GM18502 (cell line): ENCODE measurements at regions not wholly inside any gene's neighbourhood (a gene's known extent, or its start where the extent isn't known, plus 50 kb on each side); places are given as distances from the start of the nearest gene placed in this dataset.

Source experiments
- ATAC-seq: cut with Tn5 transposase; IDR thresholded peaks from one replicate; pipeline ENCODE4 v1.9.1; 2021; ENCODE audit warnings: mild to moderate bottlenecking; ENCODE audit not compliant: unreplicated experiment, poor library complexity

- no peak for ATAC-seq
These were observed 132.1 kb downstream of the RHOU start for GRCh38 chr1:228867108-228867950.

- ATAC-seq, result no peak
These were observed 132.9 kb downstream of the RHOU start for GRCh38 chr1:228867951-228868730.

GRCh38 chr1:228868731-228869024 lies 133.4 kb downstream of the RHOU start:
- no peak for ATAC-seq

GRCh38 chr1:228869312-228869824 lies 134.1 kb downstream of the RHOU start:
- ATAC-seq, result no peak

GRCh38 chr1:228870041-228870713 lies 134.9 kb downstream of the RHOU start:
- ATAC-seq, result no peak

- ATAC-seq, result no peak
These were observed 136.2 kb downstream of the RHOU start for GRCh38 chr1:228871314-228872061.

GRCh38 chr1:228872080-228872479 lies 136.8 kb downstream of the RHOU start:
- ATAC-seq, result no peak

- ATAC-seq, result no peak
These were observed 138.4 kb downstream of the RHOU start for GRCh38 chr1:228873709-228874108.

- ATAC-seq, result no peak
These were observed 140.5 kb downstream of the RHOU start for GRCh38 chr1:228875741-228876140.

- ATAC-seq, result no peak
These were observed 140.9 kb downstream of the RHOU start for GRCh38 chr1:228876187-228876586.

GRCh38 chr1:228879164-228879563 lies 143.9 kb downstream of the RHOU start:
- no peak for ATAC-seq

GRCh38 chr1:228882041-228882770 lies 146.9 kb downstream of the RHOU start:
- ATAC-seq, result no peak

- ATAC-seq, result no peak
These were observed 147.6 kb downstream of the RHOU start for GRCh38 chr1:228882771-228883450.

GRCh38 chr1:228883535-228883934 lies 148.3 kb downstream of the RHOU start:
- ATAC-seq, result no peak

- ATAC-seq, result no peak
These were observed 148.9 kb downstream of the RHOU start for GRCh38 chr1:228884196-228884595.

- no peak for ATAC-seq
These were observed 149.6 kb downstream of the RHOU start for GRCh38 chr1:228884615-228885566.

- no peak for ATAC-seq
These were observed 150.6 kb downstream of the RHOU start for GRCh38 chr1:228885845-228886244.

GRCh38 chr1:228887101-228887500 lies 151.8 kb downstream of the RHOU start:
- no peak for ATAC-seq
